Lower leg skin (tissue), 4 donors: ENCODE measurements at regions not wholly inside any gene's neighbourhood (a gene's known extent, or its start where the extent isn't known, plus 50 kb on each side); places are given as distances from the start of the nearest gene placed in this dataset.

Source experiments
- DNase-seq, 2 donors: peaks; one replicate each; pipeline ENCODE4 v3.0.0-alpha.2; 2019; ENCODE audit warnings: low spot score in 2 of 2
- H3K4me3 ChIP-seq: fragments of 200-600 bp; sonication (generic); 2 replicates; pipeline ENCODE4 v1.5.1; 2017; ENCODE audit warnings: mild to moderate bottlenecking, low read depth; ENCODE audit not compliant: poor library complexity, severe bottlenecking
- POLR2A ChIP-seq, 2 donors: fragments of 450-650 bp; IDR thresholded peaks; one replicate each; pipeline ENCODE4 v1.6.1; 2016 to 2017; ENCODE audit warnings: antibody characterized with exemption in 2 of 2, mild to moderate bottlenecking in 1 of 2, moderate library complexity in 1 of 2
- WGBS, 2 donors: methylation state at CpG; one replicate each; pipeline ENCODE4 v1.1.5; 2018; 5-methylcytosine and 5-hydroxymethylcytosine counted together
- intact Hi-C: fragments of 100-400 bp; cut with DNase I; formaldehyde crosslinking; loops from one replicate; pipeline ENCODE4 v1.15.0; 2023; ENCODE audit warnings: low total_unique reads
- TF ChIP-seq, protein P1 (sequence below), 3 donors: fragments of 450-650 bp; IDR thresholded peaks; one replicate each; pipeline ENCODE4 v1.5.1; 2016; ENCODE audit warnings: antibody characterized with exemption in 3 of 3, mild to moderate bottlenecking in 3 of 3, moderate library complexity in 2 of 3

DNA sequence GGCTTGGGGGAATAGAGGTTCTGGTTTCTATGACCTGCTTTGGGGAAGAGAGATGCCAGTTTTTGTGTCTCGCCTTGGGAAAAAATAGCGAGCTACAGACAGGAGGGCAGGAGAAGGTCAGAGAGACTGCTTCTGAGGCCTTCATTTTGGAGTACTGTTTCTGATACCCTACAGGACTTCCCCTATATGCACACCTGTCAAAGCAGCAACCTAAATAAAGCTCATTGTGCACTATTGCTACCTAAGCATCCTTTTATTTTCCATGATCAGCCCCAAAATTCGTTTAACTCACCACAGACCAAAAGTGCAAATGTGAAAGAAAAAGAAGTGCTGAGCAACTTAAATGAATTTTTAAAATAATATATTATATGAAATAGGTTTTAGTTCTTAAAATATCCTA, 145.6 kb upstream of the CHRM3 start:
- no peak for TF ChIP-seq POLR2A (IDR thresholded peaks at IDR 0.05)
- TF ChIP-seq, protein P1, sequence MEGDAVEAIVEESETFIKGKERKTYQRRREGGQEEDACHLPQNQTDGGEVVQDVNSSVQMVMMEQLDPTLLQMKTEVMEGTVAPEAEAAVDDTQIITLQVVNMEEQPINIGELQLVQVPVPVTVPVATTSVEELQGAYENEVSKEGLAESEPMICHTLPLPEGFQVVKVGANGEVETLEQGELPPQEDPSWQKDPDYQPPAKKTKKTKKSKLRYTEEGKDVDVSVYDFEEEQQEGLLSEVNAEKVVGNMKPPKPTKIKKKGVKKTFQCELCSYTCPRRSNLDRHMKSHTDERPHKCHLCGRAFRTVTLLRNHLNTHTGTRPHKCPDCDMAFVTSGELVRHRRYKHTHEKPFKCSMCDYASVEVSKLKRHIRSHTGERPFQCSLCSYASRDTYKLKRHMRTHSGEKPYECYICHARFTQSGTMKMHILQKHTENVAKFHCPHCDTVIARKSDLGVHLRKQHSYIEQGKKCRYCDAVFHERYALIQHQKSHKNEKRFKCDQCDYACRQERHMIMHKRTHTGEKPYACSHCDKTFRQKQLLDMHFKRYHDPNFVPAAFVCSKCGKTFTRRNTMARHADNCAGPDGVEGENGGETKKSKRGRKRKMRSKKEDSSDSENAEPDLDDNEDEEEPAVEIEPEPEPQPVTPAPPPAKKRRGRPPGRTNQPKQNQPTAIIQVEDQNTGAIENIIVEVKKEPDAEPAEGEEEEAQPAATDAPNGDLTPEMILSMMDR (IDR thresholded peaks at IDR 0.05) = no peak
- WGBS, 2 donors = 77 to 80% methylated on average over 3 of the region's 3 CpGs
- no peak for DNase-seq
- no peak overlapping the region for H3K4me3 ChIP-seq
- intact Hi-C loops = no loop called here

DNA sequence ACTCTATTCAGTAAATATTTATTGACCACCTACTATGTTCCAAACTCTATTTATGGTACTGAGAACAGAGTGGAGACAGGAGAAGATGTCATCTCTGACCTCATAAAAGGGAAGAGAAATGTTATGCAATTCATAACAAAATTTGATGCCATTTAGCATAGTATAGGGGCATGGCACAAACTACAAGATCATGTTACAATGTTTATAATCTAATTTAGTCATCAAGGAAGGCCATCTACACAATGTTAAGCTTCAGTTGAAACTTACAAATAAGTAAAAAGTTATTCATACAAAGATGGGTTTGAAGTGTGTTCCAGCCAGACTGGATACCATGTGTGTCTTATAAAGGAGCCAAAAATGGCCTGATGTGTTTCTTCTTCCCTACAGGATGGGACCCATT, 146.8 kb upstream of the CHRM3 start:
- H3K4me3 ChIP-seq = no peak overlapping the region
- TF ChIP-seq POLR2A (IDR thresholded peaks at IDR 0.05) = no peak
- TF ChIP-seq, protein P1 (IDR thresholded peaks at IDR 0.05) = no peak
- no peak for DNase-seq
- intact Hi-C loops = no loop called here

DNA sequence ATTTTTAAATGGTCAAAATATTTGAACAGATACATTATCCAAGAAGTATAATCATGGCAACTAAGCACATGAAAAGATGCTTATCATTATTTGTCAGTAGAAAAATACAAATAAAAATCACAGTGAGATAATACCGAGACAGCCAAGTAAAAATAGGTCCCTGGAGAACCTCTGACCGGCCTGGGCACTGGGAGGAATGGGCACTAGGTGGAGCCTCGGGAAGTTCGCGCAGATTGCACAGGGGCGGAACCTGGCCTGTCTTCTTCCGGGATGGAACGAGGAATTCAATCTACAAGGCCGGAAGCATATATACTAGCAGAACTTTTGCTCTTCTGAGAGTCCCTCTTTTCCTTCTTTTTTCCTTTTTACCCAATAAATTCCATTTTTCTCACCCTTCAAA, 148.5 kb upstream of the CHRM3 start:
- no peak for DNase-seq
- 86 to 88% methylated on average over 9 of the region's 9 CpGs for WGBS, 2 donors
- intact Hi-C loops = no loop called here
- no peak for TF ChIP-seq POLR2A (IDR thresholded peaks at IDR 0.05)
- TF ChIP-seq, protein P1 (IDR thresholded peaks at IDR 0.05) = no peak
- no peak overlapping the region for H3K4me3 ChIP-seq

DNA sequence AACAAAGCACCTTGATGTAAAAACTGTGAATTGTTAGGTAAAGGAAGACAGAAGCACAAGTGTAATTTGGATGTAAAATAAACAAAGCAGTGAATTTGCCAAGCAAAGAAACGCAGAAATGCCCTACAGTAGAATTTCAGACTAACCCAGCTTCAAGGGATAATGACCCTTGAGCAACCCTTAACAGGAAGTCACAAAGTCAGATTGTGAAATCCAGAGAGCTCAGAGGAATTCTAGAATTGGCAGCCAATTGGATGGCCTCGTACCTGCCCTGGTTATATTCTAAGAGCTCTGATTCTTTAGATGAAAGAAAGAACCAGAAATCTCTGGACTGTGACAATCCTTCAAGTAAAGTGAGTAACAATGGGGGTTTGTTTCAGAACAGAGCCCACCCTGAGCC, 152.7 kb upstream of the CHRM3 start:
- no peak overlapping the region for H3K4me3 ChIP-seq
- intact Hi-C loops = no loop called here
- 48 to 58% methylated on average over 2 of the region's 2 CpGs for WGBS, 2 donors
- DNase-seq = no peak
- no peak for TF ChIP-seq POLR2A (IDR thresholded peaks at IDR 0.05)
- TF ChIP-seq, protein P1 (IDR thresholded peaks at IDR 0.05) = no peak

DNA sequence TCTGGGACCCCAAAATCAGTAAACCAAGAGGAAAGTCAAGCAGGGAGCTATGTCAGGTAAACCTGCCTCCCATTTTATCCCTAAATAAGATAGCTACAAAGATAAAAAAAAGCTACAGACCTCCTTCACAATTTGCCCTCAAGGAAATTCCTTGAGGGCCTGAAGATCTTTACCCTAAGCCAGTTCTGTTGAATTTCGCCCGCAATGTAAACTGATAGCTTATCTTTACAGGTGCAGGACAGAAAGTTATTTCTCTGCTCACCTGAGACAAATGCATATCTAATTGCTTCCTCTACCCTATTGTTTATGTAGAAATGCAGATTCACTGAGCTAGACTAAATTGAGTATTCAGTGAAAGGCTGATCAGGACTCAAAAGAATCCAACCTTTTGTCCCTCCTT, 153.4 kb upstream of the CHRM3 start:
- 73 to 76% methylated on average over 2 of the region's 2 CpGs for WGBS, 2 donors
- no peak overlapping the region for H3K4me3 ChIP-seq
- DNase-seq = no peak
- TF ChIP-seq, protein P1 (IDR thresholded peaks at IDR 0.05) = no peak
- TF ChIP-seq POLR2A (IDR thresholded peaks at IDR 0.05) = no peak
- intact Hi-C loops = no loop called here

DNA sequence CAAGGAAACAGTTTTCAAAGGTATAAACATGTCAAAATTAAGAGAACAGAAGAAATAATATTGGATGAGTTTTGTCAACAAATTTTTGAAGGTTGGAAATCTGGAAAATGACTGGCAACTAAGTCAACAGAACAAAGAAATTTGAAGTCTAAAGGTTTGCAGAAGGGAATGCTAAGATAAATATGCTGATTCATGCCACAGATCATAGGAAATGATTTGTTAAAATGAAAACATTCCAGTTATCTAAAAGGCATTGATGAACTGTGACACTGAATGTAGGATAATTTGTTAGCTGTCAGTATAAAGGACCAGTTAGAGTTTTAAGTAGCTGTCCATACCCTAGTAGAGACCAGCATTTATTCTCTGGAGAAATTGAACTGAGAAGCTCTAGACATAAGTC, 157.9 kb upstream of the CHRM3 start:
- H3K4me3 ChIP-seq = no peak overlapping the region
- TF ChIP-seq, protein P1 (IDR thresholded peaks at IDR 0.05) = no peak
- TF ChIP-seq POLR2A (IDR thresholded peaks at IDR 0.05) = no peak
- no peak for DNase-seq
- intact Hi-C loops = no loop called here
